ENCODE measurements at regions not wholly inside any gene's neighbourhood (a gene's known extent, or its start where the extent isn't known, plus 50 kb on each side); places are given as distances from the start of the nearest gene placed in this dataset.

DNA sequence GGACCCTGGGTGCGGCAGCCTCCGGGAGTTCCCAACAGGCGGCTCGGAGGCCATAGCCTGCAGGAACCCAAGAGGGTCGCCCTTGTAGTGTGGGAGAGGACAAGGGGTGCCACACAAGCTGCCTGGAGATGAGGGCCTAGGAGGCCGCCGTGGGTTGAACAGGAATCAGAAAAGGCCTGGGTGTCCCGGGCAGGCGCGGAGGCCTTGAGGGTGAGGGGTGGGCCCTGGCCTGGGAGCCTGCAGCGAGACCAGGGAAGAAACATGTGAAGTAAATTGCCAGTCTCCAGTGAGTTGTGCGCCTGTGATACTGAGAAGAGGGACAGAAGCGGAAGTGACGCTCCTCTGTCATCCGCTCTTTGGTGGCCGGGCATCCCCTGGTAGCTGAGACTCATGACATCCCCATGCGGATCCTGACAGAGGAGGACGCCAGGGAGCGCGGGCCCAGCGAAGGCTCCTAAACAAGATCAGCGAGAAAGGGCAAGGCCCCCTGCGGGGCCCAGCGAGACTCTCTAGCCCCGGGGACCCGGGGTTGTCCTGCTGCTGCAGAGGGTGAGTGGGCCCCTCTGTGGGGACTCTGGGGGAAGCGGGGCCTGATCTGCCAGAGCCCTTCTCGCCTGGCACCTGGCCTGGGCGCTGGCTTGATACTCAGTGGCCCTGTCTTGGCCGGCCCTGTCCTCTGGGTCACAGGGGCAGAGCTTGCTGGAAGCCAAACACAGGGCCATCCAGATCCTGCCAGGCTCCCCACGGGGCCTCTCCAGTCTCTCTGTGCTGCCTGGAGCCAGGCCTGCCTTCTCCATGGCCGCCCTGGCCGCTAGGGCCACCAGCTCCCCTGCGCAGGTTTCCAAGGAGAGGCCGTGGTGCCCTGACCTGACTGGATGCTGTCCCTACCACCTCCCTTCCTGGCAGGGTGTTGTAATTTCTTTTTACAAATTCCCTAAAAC is 788.4 kb downstream of the TLE4 start:
- no peak for DNase-seq (ENCODE audit: low spot score)
- intact Hi-C loops (cut with DNase I) = no loop called here

DNA sequence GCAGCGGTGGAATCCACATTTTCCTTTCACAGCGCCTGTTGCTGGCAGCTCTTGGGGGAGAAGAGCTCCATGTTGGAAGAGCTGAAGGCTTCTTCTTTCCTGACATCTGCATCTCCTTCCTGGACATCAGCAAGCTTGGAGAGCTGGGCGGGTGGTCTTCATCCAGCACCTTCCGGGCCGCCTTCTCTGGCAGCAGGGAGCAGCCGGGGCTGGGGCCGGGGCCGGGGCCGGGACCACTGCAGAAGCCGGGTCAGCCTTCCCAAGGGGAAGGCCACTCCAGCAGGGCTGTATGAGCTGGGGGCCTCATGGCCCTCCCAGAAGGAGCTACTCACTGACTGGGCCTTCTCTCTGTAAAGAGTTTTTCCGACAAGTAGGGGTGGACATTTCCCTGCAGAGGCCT is 787.5 kb downstream of the TLE4 start:
- intact Hi-C loops (cut with DNase I) = no loop called here
- DNase-seq (ENCODE audit: low spot score) = no peak

DNA sequence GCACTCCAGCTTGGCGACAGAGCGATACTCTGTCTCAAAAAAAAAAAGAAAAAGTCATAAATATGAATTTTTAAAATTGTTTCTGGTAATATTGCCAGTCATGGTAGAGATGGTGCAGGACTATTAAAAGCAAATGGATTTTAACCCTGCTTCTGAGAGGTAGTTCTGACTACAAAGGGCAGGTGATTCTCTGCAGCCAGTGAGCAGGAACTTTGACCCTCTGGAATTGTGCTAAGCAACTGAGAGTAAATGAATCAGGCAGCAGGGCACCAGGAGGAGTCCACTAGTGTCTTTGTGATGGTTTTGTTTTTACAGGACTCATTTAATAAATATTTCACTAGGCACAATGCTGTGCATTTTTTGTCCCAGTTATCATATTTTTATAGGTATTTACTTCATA is 781.2 kb downstream of the TLE4 start:
- intact Hi-C loops (cut with DNase I) = no loop called here
- DNase-seq (ENCODE audit: low spot score) = no peak

DNA sequence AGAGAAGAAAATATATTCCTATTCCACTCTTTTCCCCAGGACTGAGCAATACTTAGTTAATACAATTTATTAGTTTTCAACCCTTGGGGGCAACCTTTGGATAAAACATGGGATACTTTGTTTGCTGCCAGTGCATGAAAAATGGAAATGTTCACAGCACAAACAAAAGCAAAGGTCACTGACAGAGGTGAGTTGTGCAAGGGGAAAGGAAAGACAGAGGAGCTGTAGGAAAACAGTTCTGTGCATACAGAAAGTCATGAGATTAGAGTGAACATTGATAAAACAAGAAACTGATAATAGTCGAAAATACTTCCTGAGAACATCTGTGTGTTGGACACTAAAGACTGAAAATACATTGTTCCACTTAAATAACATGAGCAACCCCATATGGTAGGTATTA is 779.8 kb downstream of the TLE4 start:
- DNase-seq (ENCODE audit: low spot score) = no peak
- intact Hi-C loops (cut with DNase I) = no loop called here

DNA sequence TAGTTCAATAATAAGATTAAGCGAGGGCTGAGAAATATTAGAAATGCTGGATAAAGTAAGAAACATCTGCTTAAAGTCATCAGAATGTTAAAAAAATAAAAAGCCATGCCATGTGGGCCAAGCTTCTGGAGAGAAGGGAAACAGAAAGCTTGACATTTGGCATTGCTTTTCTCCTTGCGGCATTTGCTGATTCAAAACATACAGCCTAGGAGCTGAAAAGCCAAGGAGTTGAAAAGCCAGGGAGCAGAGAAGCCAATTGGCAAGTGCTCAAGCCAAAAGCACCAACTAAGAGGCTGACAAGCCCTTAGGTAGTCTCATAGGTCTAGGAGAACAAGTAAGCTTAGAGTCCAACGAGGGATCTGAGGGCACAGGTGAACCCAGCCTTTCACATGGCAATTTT is 754.3 kb downstream of the TLE4 start:
- intact Hi-C loops (cut with DNase I) = no loop called here
- no peak for DNase-seq (ENCODE audit: low spot score)

DNA sequence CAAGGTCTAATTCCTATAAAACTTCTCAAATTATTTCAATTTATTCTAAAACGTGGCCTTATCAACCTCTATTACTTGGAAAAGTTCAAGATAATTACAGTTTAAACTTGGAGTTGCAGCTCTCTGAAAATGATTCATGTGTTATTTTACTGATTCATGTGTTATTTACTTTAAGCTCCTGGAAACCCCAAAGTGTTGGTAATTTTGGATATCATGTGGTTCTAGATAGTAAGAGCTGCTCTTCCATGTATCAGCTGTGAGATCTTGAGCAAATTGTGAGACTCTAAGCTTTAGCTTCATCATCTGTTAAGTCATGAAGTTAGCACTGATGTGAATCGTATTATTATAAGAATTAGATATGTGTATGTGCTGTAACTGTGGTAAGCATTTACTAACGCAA is 749.2 kb downstream of the TLE4 start:
- DNase-seq (ENCODE audit: low spot score) = no peak
- intact Hi-C loops (cut with DNase I) = no loop called here

DNA sequence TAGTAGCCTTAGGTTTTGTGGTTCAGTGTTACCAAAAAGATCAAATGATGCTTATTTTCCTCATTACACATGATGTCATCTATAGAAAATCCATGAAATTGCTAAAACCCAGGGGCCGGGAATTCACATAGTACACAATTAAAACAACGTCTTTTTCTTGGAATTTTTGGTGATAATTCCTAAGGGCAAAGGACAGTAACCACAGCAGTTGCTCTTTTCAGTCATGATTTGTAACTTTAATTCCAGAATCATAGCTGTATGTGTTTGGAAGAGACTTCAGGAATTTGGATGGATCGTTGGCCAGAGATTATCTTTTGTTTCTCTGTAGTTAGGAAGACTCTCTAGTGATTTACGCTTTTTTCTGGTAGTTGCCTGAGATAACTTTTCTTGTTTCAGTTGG is 748.7 kb downstream of the TLE4 start:
- intact Hi-C loops (cut with DNase I) = no loop called here
- DNase-seq (ENCODE audit: low spot score) = no peak

DNA sequence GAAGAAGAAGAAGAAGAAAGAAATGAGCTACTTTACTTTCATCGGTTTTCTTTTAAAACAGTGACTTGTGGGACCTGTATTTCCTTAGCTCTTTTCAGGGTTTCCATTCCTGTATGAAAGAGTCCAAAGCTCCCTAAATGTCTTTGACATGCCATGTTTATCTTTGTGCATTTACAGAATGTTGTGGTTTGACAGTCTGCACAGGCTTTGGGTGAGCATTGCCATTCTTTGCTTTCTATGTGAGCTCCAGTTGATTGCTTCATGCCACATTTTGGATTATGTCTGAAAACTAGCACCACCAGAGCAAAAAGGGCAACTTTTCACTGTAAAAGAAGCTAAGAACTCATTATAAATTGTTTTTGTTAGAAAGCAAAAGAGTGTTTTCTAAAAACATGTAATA is 733.4 kb downstream of the TLE4 start:
- intact Hi-C loops (cut with DNase I) = no loop called here
- no peak for DNase-seq (ENCODE audit: low spot score)

DNA sequence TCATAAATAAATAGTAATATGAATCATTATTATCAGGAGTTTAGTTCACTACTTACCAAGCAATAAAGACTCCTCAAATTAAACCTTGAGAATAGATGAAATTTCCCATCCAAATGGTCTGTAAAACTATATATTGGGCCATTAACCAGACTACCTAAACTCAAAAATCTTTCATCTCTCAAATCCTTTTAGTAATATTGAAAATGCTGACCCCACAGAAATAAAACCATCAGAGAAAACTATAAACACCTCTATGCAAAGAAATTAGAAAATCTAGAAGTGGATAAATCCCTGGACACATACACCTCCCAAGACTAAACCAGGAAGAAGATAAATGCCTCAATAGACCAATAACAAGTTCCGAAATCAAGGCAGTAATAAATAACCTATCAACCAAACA is 723.2 kb downstream of the TLE4 start:
- no peak for DNase-seq (ENCODE audit: low spot score)
- intact Hi-C loops (cut with DNase I) = no loop called here

DNA sequence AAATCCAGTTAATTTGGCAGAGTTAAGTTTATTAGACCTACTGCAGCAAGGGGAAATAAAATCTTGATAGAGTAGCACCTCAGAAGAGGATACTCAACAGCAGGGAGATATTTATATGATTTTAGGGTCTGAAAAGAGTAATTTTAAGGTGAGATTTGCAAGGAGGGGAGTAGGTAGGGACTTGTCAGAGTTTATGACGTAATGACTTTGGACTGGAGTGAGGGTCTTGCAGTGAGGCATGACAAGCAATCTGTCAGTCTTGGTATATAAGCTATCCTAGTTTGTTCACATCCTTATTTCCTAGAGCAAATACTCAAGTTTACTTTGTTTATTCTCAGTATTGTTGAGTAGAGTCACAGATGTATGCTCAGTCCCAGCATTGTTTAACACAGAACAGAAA is 722.6 kb downstream of the TLE4 start:
- no peak for DNase-seq (ENCODE audit: low spot score)
- intact Hi-C loops (cut with DNase I) = no loop called here

DNA sequence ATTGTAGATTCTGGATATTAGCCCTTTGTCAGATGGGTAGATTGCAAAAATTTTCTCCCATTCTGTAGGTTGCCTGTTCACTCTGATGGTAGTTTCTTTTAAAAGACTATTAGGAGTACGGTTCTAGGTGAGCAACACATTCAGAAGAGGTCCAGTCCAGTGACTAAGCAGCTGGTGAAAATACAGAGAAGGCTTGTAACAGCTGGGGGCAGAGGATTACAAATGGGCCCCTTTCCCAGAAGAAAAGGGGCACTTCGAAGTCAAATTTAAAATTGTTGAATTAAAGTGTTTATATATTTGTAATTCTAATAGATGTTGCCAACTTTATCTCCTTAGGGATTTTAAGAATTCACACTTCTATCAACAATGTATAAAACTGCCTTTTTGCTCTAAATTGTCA is 720.5 kb downstream of the TLE4 start:
- DNase-seq (ENCODE audit: low spot score) = no peak
- intact Hi-C loops (cut with DNase I) = no loop called here

DNA sequence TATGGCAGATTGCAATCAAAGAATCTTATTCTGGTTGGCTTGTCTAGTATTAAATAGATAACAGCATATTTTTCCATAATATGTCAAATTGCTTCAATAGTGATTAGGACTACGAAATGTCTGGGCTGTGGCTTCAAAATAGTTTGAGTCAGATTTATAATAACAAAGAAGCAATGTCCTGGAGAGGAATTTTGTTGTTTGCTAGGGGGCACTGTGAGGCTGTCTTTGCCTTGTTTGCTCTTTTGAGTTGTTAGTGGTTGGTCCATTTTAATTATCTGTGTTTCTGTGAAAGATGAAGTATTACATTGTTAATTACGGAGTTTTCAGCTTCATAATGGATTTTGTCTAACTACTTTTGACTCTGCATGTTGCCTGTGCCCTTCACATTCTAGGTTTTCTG is 713.6 kb downstream of the TLE4 start:
- DNase-seq (ENCODE audit: low spot score) = no peak
- intact Hi-C loops (cut with DNase I) = no loop called here

DNA sequence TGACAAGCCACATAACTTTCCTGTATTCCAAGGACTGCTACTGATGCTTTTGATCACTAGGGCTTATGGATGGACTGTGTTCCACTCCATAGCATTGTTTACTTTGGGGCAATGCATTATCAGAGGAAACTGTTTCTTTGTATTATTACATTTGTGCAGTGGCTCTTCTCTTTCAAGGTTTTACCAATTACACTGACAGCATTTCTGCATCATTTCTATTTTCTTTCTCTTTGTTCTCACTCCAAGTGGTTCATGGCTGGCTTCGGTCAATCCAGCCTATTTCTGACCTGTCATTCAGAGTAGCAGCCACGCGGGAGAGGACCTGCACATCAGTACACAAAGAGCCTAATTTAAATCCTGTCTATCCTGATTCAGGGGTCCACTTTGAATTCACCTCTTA is 711.0 kb downstream of the TLE4 start:
- no peak for DNase-seq (ENCODE audit: low spot score)
- intact Hi-C loops (cut with DNase I) = no loop called here

DNA sequence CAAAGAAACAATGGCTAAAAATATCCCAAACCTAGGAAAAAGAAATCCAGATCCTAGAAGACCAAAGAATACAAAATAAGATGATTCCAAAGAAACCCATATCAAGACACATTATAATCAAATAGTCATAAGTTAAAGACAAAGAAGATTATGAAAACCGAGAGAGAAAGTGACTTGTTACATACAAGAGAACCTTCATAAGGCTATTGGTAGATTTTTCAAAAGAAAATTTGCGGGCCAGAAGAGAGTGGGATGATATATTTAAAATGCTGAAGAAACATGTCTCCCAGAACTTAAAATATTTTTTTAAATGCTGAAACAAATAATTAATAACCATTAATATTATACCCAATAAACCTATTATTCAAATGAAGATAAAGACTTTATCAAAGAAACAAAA is 687.3 kb downstream of the TLE4 start:
- intact Hi-C loops (cut with DNase I) = no loop called here
- no peak for DNase-seq (ENCODE audit: low spot score)

DNA sequence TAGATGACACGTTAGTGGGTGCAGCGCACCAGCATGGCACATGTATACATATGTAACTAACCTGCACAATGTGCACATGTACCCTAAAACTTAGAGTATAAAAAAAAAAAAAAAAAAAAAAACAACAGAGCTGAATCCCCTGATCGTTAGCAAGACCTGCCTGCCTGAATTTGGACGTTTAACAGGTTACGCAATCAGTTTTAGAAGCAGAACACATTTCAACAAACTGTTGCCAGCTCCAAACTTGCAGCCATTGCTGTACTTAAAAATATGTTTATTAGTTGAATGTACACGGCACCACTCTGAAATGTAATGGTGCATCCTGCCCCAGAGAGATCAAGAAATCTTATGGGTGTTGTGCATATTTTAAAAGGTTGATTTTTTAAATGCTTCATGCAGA is 680.0 kb downstream of the TLE4 start:
- intact Hi-C loops (cut with DNase I) = no loop called here
- no peak for DNase-seq (ENCODE audit: low spot score)

DNA sequence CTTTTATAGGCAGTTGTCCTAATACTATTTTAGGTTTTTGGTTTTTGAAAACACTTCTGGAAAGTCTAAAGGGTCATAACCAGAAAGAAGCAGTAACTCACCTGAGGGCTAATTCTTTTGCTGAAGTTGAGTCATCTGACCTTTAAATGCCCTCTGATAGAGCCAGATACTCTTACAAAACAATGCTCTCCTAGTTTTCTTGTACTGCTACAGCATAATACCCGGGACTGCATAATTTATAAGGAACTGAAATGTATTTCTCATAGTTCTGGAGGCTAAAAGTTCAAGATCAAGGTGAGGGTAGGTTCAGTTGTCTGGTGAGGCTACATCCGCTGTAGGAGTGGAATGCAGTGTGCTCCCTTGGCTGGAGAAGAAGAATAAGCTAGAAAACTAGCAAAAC is 670.3 kb downstream of the TLE4 start:
- intact Hi-C loops (cut with DNase I) = no loop called here
- no peak for DNase-seq (ENCODE audit: low spot score)

DNA sequence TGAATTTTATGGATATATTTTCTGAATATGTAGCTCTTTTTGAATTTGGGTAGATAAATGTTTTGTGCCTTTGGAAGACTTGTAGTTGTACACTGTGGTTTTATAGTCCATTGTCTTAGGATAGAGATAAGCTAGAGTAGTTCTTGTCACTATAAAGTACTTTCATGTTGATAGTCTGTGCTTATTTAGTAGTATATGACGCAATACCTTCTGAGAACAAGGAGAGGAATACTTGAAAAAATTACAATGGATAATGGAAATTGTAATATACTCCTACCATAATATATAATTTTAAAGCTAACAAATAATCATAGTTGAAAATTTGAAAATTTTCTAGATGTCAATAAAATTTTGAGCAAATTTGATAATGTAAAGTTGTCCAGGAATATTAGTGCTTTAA is 664.0 kb downstream of the TLE4 start:
- no peak for DNase-seq (ENCODE audit: low spot score)
- intact Hi-C loops (cut with DNase I) = no loop called here

DNA sequence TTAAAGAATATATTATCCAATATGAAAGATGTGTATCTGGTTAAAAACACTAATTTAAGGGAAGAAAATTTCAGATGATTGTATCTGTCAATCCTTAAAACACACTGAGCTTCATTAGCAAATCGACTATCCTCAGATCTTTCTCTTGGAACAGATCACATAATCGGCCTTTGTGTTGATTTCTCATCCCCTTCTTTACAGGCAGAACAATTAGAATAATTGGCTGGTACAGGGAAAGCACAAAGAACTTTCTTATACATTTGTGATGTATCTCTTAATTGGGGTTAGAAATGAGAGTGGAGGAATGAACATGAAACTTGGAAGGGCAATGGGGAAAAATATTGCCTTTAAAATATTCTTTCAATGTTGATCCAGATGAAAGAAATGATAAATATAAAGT is 662.1 kb downstream of the TLE4 start:
- DNase-seq (ENCODE audit: low spot score) = no peak
- intact Hi-C loops (cut with DNase I) = no loop called here

DNA sequence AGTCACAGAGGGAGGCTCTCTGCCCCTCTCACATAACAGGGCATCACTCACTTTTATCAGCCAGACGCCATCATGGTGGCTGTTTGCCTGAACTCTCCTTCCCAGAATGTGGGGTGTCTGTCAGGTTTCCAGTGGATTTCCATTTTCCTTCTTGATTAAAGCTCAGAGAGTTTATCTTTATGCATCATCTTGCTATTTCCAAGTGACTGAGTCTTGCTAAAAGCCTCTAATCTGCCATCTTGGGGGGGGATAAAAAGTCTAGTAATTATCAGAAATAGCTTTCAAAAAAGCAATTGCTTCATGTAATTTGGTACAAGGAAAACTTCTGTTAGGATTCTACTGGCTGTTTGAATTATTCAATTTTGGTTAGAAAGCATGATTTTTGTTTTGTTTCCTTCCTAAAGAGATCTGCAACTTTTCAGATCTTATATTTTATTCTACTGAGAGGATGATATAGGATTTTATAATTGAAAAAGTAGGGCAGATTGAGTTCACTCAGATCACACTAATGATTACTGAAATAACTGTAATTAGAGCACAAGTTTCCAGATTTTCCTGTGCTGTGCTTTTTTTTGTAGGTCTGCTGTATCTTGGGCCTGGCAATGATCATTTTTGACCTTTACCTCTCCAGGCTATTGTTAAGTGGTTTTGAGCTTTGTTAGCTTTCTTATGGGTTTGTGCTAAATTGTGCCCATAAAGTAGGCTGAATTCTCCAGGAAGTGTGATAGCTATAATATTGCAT is 661.5 kb downstream of the TLE4 start:
- intact Hi-C loops (cut with DNase I) = no loop called here
- no peak for DNase-seq (ENCODE audit: low spot score)

DNA sequence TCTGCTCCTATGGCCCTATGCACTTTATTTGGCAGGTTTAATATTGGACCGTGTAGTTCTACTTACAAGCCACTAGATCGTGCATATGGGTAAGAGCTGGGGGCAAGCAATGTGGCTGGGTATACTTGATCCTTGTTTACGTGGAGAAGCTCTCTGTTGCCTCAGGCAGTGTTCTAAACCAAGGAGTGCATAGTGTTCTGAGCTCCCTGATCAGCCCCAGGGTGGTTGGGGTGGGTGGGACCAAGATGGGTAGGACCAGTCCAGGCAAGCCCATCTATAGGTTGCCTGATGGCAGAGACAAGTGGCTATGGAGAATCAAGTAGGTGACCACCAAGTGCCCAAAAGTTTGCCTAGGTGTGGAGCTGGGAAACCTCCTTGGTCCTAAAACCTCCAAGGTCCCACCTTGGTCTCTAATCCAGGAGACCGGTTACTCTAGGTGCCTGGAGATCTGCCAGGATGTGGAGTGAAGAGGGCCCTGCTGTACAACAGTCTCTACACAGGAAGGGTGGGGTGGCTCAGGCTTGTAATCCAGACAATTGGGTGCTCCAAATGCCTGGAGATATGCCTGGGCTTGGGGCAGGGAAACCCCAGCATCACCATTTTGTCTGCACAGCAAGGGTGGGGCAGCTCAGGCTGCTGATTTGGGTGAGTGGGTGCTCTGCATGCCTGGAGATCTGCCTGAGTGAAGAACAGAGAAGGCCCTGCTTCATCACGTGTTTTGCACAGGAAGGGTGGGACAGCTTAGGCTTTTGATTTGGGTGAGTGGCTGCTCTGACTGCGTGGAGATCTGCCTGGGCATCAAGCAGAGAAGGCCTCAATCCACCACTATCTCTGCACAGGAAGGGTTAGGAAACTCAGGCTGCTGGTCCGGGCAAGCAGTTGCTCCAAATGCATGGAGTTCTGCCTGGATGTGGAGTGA is 659.8 kb downstream of the TLE4 start:
- intact Hi-C loops (cut with DNase I) = no loop called here

More for the DNA sequence above, 659.8 kb downstream of the TLE4 start:
- DNase-seq (ENCODE audit: low spot score) = no peak
